Caco-2 (cell line): ENCODE measurements at regions not wholly inside any gene's neighbourhood (a gene's known extent, or its start where the extent isn't known, plus 50 kb on each side); places are given as distances from the start of the nearest gene placed in this dataset.

Experiments
- BruUV-seq: library from RNA; stranded (reverse); fragments of 400-500 nt; replicated peaks from 2 replicates; lab custom pipeline; 2021; lab: Mats Ljungman, UMichigan
- CTCF ChIA-PET: fragments of 300-600 bp; sonication (Branson Sonifier 250); formaldehyde crosslinking; loops from one replicate; lab custom pipeline; 2022; ENCODE audit warnings: antibody characterized with exemption; lab: Charles Lee
- POLR2A ChIA-PET: fragments of 300-600 bp; sonication (Branson Sonifier 250); formaldehyde crosslinking; loops from one replicate; lab custom pipeline; 2022; ENCODE audit warnings: antibody characterized with exemption; lab: Charles Lee
- DNase-seq, 2 experiments: peaks; one replicate each; pipeline versions ENCODE4 v3.0.0 to v3.0.0-alpha.2; 2020 to 2022
- H3K27me3 ChIP-seq: replicated peaks from 2 replicates; pipeline ENCODE4 v1.6.0; 2011; ENCODE audit warnings: low read length; ENCODE audit not compliant: control insufficient read depth, insufficient read depth
- H3K36me3 ChIP-seq: 2 replicates; pipeline ENCODE4 v1.5.1; 2011; ENCODE audit warnings: low read length; ENCODE audit not compliant: control insufficient read depth, insufficient read depth
- H3K4me1 ChIP-seq: fragments of 250-450 bp; sonication (Bioruptor Pico); 2 replicates; pipeline ENCODE4 v1.5.1; 2020; ENCODE audit warnings: mild to moderate bottlenecking
- H3K4me3 ChIP-seq: 2 replicates; pipeline ENCODE4 v1.5.1; 2011; ENCODE audit warnings: low read depth, mild to moderate bottlenecking, control low read depth, low read length
- H3K9me3 ChIP-seq: fragments of 250-450 bp; sonication (Bioruptor Pico); 2 replicates; pipeline ENCODE4 v1.5.1; 2020; ENCODE audit warnings: mild to moderate bottlenecking, moderate library complexity
- H3K27ac Mint-ChIP-seq: one replicate; pipeline ENCODE4 v1.8.0; 2022; ENCODE audit warnings: mixed read lengths; ENCODE audit not compliant: unreplicated experiment
- H3K27me3 Mint-ChIP-seq: one replicate; pipeline ENCODE4 v1.8.0; 2022; ENCODE audit warnings: mixed read lengths; ENCODE audit not compliant: insufficient read depth, unreplicated experiment
- H3K36me3 Mint-ChIP-seq: one replicate; pipeline ENCODE4 v1.8.0; 2022; ENCODE audit warnings: mild to moderate bottlenecking, mixed read lengths; ENCODE audit not compliant: insufficient read depth, unreplicated experiment
- H3K4me1 Mint-ChIP-seq: one replicate; pipeline ENCODE4 v1.8.0; 2022; ENCODE audit warnings: low read depth, mixed read lengths; ENCODE audit not compliant: unreplicated experiment
- H3K4me3 Mint-ChIP-seq: one replicate; pipeline ENCODE4 v1.8.0; 2022; ENCODE audit warnings: mild to moderate bottlenecking, moderate library complexity, mixed read lengths; ENCODE audit not compliant: unreplicated experiment
- H3K9me3 Mint-ChIP-seq: one replicate; pipeline ENCODE4 v1.8.0; 2022; ENCODE audit warnings: mixed read lengths; ENCODE audit not compliant: unreplicated experiment
- CTCF ChIP-seq, 2 experiments: fragments of 200-600 bp in 1 of 2; IDR thresholded peaks; 1 replicate in 1 of 2; 2 replicates in 1 of 2; pipeline versions ENCODE4 v1.5.1 to v1.8.0; 2011 to 2022; ENCODE audit warnings: antibody characterized with exemption in 1 of 2, control low read depth in 1 of 2, inconsistent platforms in 1 of 2, low read depth in 1 of 2, low read length in 1 of 2, mild to moderate bottlenecking in 1 of 2, moderate library complexity in 1 of 2; ENCODE audit not compliant: insufficient read depth in 1 of 2, severe bottlenecking in 1 of 2, unreplicated experiment in 1 of 2
- intact Hi-C: fragments of 100-400 bp; cut with micrococcal nuclease; formaldehyde crosslinking; loops from one replicate; pipeline ENCODE4 v1.10.0; 2022; ENCODE audit not compliant: unreplicated experiment

- CTCF ChIA-PET = no interaction called here
These were observed 445.9 kb upstream of the RGS6 start for GRCh38 chr14:71486279-71486678.

GRCh38 chr14:71487449-71487848, 444.8 kb upstream of the RGS6 start:
- Histone ChIP-seq H3K9me3 (no peaks in the 10 kb centered on the region), H3K27me3 (no peaks in the 10 kb centered on the region), H3K4me1 (peaks cover 31% of the 10 kb centered on the region), H3K36me3 (no peaks in the 10 kb centered on the region; the same call in 1 of the 2 replicates), H3K4me3 (no peak overlapping the region)
- TF ChIP-seq CTCF (IDR thresholded peaks at IDR 0.05; ENCODE audit: insufficient read depth in 1 of 2, low read depth in 1 of 2, low read length in 1 of 2, severe bottlenecking in 1 of 2, unreplicated experiment in 1 of 2) = no peak
- BruUV-seq = no TSS peak
- ChIA-PET CTCF (no interaction called here), POLR2A (no interaction called here)
- Mint-ChIP-seq H3K36me3 (peaks cover 5% of the 10 kb centered on the region), H3K4me1 (peaks cover 39% of the 10 kb centered on the region), H3K27me3 (no peaks in the 10 kb centered on the region), H3K9me3 (no peaks in the 10 kb centered on the region), H3K4me3 (no peak overlapping the region), H3K27ac (peak overlapping the region; percentile 11)
- intact Hi-C loops = no loop called here
- no peak for DNase-seq

More at GRCh38 chr14:71486279-71486678, 445.9 kb upstream of the RGS6 start:
- intact Hi-C loops = no loop called here
- no peak overlapping the region for H3K4me3 ChIP-seq
- H3K36me3 Mint-ChIP-seq = peaks cover 5% of the 10 kb centered on the region
- peaks cover 32% of the 10 kb centered on the region for H3K4me1 Mint-ChIP-seq
- H3K36me3 ChIP-seq = no peaks in the 10 kb centered on the region; the same call in 1 of the 2 replicates
- H3K9me3 ChIP-seq = no peaks in the 10 kb centered on the region
- POLR2A ChIA-PET = no interaction called here
- H3K4me1 ChIP-seq = peaks cover 31% of the 10 kb centered on the region
- no peak for DNase-seq
- H3K27me3 ChIP-seq = no peaks in the 10 kb centered on the region
- H3K4me3 Mint-ChIP-seq = no peak overlapping the region
- H3K9me3 Mint-ChIP-seq = no peaks in the 10 kb centered on the region
- no peak for TF ChIP-seq CTCF (IDR thresholded peaks at IDR 0.05; ENCODE audit: insufficient read depth in 1 of 2, low read depth in 1 of 2, low read length in 1 of 2, severe bottlenecking in 1 of 2, unreplicated experiment in 1 of 2)
- BruUV-seq = no TSS peak
- H3K27ac Mint-ChIP-seq = no peak overlapping the region
- no peaks in the 10 kb centered on the region for H3K27me3 Mint-ChIP-seq

GRCh38 chr14:71487941-71488340, 444.3 kb upstream of the RGS6 start:
- BruUV-seq = no TSS peak
- intact Hi-C loops = loop anchor here (2.0 kb wide), 1 partner anchor 63 kb away; no protein-coding TSS in a partner anchor
- Mint-ChIP-seq H3K9me3 (no peaks in the 10 kb centered on the region), H3K27me3 (no peaks in the 10 kb centered on the region), H3K4me3 (no peak overlapping the region), H3K36me3 (peaks cover 5% of the 10 kb centered on the region), H3K27ac (peak overlapping the region; percentile 11), H3K4me1 (peaks cover 39% of the 10 kb centered on the region)
- POLR2A ChIA-PET = no interaction called here
- Histone ChIP-seq H3K4me3 (no peak overlapping the region), H3K9me3 (no peaks in the 10 kb centered on the region), H3K36me3 (no peaks in the 10 kb centered on the region; the same call in 1 of the 2 replicates), H3K27me3 (no peaks in the 10 kb centered on the region), H3K4me1 (peaks cover 31% of the 10 kb centered on the region)
- CTCF ChIA-PET = no interaction called here
- no peak for DNase-seq
- no peak for TF ChIP-seq CTCF (IDR thresholded peaks at IDR 0.05; ENCODE audit: insufficient read depth in 1 of 2, low read depth in 1 of 2, low read length in 1 of 2, severe bottlenecking in 1 of 2, unreplicated experiment in 1 of 2)
